GM19328 (cell line): ENCODE measurements at regions not wholly inside any gene's neighbourhood (a gene's known extent, or its start where the extent isn't known, plus 50 kb on each side); places are given as distances from the start of the nearest gene placed in this dataset.

Experiments used
- ATAC-seq: cut with Tn5 transposase; IDR thresholded peaks from one replicate; pipeline ENCODE4 v1.9.1; 2021; ENCODE audit warnings: mild to moderate bottlenecking, moderate library complexity; ENCODE audit not compliant: unreplicated experiment

- no peak for ATAC-seq
Measured at GRCh38 chrX:10893366-10893765, 217.8 kb upstream of the HCCS start.

DNA sequence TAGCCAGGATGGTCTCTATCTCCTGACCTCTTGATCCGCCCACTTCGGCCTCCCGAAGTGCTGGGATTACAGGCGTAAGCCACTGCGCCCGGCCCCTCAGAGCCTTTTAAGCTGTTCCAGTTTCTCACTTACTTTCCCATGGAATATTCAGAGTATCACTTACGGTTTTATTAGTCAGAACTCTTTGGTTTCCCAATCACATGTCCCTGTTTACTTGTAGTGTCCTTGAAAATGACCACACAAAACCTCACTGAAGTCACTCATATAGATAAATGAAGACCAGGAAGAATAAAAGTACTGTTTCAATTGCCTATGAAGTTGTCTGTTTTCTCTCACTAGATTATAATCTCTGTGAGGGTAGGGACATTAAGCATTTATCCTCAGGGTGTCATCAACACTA, 217.2 kb upstream of the HCCS start:
- no peak for ATAC-seq

GRCh38 chrX:10897768-10898167, 213.4 kb upstream of the HCCS start:
- ATAC-seq: no peak

- no peak for ATAC-seq
Measured at GRCh38 chrX:10900585-10901289, 210.4 kb upstream of the HCCS start.

GRCh38 chrX:10901290-10901633, 209.9 kb upstream of the HCCS start:
- no peak for ATAC-seq

- no peak for ATAC-seq
Measured at GRCh38 chrX:10902001-10902400, 209.1 kb upstream of the HCCS start.

DNA sequence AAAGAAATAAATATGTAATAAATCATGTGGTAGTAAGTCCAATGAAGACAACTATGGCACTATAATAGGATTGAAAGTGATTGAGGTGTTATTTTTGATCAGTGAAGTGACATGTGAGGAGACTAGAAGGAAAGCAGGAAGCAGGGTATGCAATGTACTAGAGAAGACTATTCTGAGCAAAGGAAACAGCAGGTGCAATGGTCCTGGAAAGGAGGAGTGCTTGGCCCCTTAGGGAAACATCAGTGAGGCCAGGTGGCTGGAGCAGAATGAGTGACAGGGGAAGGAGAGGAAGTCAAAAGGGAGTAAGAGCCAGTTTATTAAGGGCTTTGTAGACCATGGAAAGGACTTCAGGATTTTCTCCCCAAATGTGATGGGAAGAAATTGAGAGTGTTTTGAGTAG, 207.6 kb upstream of the HCCS start:
- ATAC-seq: no peak

DNA sequence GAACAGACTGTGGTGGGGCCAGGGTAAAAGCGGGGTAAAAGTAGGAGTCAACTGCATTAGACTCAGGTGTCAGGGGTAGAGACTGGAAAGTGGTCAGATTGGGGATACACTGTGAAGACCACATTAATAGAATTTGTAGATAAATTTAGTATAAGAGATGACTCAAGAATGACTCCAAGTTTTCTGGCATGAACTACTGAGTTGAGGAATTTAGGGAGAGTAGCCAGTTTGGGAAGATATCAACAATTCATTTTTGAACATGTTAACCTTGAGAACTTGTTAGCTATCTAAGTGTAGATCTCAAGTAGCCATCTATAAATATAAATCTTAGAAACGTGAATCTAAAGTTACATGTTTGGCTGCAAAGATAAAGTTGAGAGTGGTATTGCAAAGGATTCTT, 206.9 kb upstream of the HCCS start:
- no peak for ATAC-seq

GRCh38 chrX:10906866-10907265, 204.3 kb upstream of the HCCS start:
- ATAC-seq: no peak

- ATAC-seq: no peak
Measured at GRCh38 chrX:10922159-10922558, 189.0 kb upstream of the HCCS start.

- ATAC-seq: no peak
Measured at GRCh38 chrX:10922835-10923234, 188.3 kb upstream of the HCCS start.

GRCh38 chrX:10923466-10923865, 187.7 kb upstream of the HCCS start:
- no peak for ATAC-seq

GRCh38 chrX:10926404-10926803, 184.7 kb upstream of the HCCS start:
- ATAC-seq: no peak

DNA sequence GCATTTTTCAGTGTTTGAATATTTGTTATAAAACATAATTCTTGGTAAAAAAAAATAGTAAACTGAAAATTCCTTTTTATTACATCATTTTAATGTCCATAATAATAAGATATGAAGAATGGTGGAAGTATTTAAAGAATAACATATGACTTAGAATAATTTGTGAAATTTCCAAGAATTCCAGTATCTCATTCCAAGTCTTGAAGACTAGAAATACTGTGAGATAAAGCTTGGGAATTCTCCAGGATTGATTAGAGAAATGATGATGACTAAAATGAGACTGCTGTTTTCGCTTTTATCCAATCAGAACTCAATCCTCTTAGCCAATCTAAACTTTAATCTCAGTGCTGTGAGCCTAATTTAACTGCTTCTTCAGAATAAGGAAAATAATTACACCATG, 184.2 kb upstream of the HCCS start:
- no peak for ATAC-seq

DNA sequence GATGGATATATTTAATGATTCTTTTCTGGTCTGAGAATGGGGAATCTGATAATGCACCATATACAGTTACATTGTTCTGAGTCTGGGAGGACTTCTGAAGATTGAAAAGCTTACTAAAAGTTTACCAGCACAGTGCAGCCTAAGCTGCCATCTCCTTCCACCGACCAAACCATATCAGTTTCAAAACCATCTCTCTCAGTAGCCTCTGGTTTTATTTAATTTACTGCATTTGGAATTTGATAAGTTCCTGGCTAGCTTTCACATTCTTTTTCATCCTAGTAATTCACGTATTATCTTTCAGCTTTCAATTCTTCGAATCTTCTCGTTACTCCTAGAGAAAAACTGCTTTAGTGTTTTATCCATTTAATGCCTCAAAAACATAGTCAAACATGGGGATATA, 181.4 kb upstream of the HCCS start:
- no peak for ATAC-seq

- no peak for ATAC-seq
Measured at GRCh38 chrX:10930151-10930550, 181.0 kb upstream of the HCCS start.

DNA sequence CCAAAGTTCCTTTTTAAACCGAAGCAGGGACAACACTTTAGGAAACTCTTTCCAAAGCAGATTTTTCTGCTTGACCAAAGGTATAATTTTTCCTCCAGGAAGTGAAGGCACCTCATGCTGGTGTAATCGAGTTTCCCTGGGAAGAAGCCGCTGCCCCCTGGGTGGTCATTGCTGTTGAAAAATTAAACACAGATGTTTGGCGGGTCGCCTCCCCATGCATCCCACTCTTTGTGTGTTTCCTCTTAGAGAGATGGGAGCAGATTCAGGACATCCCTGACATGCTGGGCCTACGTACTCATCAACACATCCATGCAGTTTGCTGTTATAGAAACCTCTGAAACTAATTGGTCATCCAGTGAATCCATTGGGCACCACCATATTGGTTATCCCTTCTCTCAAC, 179.2 kb upstream of the HCCS start:
- no peak for ATAC-seq

DNA sequence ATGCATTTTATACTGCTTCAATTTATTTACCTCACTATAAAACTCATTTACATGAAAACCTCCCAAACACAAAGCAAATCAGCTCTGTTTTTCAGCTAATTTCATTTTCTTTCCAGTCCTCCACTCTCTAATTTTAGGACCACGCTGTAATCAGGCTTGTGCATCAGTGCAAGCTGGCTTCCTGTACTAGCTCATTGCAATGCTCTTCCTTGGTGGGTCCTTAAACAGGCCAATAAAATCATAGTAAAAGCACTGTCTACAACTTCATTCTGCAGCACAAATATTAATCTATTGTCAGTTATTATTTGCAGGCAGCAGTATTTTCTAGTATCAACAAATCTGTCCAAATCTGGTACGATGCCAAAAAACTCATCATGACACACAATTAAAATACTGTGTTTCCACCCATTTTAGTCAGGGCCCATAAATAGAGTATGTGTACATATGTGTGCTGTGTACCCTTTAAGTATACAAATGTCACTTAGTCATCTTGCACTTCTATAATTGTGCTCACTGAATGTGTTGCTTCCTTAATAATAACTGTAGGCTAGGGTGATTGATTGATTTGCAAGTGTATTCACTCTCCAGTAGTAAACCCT, 178.2 kb upstream of the HCCS start:
- ATAC-seq: no peak

DNA sequence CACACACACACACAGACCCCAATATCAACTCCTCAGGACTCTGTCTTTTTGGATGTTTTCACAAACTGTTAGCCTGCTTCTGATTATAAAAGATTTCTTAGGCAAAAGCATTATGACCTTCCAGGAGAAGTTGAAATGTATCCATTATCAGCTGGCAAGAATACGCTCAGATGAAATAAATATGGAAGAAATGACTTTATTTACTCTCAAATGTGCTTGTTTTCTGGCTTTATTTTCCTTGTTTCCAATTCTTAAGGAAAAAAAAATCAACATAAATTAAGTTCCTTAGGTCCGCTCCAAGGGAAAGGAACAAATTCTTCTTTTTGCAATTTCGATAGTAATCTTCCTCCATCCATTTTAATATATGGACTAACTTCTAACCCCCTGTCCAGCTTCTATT, 175.6 kb upstream of the HCCS start:
- no peak for ATAC-seq

DNA sequence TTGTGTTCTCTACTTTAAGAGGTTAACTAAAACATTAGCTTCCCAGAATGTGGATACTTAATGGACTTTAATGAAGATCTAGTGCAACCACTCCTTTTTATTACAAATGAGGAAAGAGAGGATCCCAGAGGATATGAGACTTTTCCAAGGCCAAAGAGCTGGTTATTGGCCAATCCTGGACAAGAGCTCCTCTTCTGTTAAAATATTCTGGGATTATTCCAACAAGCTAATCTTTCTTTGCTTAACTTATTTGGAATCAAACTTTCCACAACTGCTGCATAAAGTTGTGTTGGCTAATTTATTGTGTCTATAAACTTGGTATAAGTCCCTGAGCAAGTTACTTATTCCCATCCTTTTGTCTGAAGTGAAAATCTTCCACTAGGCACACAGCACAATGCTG, 174.2 kb upstream of the HCCS start:
- no peak for ATAC-seq

GRCh38 chrX:10938365-10938923, 172.7 kb upstream of the HCCS start:
- no peak for ATAC-seq

- no peak for ATAC-seq
Measured at GRCh38 chrX:10939424-10939823, 171.7 kb upstream of the HCCS start.
